Dermis microvascular lymphatic vessel endothelial cell (primary cell): ENCODE measurements at regions not wholly inside any gene's neighbourhood (a gene's known extent, or its start where the extent isn't known, plus 50 kb on each side); places are given as distances from the start of the nearest gene placed in this dataset.

Experiments
- DNase-seq, 2 donors: peaks; one replicate each; pipeline versions ENCODE4 v3.0.0 to v3.0.0-alpha.2; 2010; ENCODE audit warnings: low read depth in 2 of 2

GRCh38 chr1:47574451-47575165 lies 136.8 kb downstream of the FOXD2 start:
- no peak for DNase-seq

- no peak for DNase-seq
Measured at GRCh38 chr1:47575855-47576757, 138.3 kb downstream of the FOXD2 start.

GRCh38 chr1:47576758-47577115 lies 138.9 kb downstream of the FOXD2 start:
- no peak for DNase-seq

- no peak for DNase-seq
Measured at GRCh38 chr1:47577303-47578025, 139.6 kb downstream of the FOXD2 start.

- DNase-seq = no peak
Measured at GRCh38 chr1:47578026-47578720, 140.3 kb downstream of the FOXD2 start.

- no peak for DNase-seq
Measured at GRCh38 chr1:47578721-47579419, 141.0 kb downstream of the FOXD2 start.

GRCh38 chr1:47579809-47580208 lies 142.0 kb downstream of the FOXD2 start:
- DNase-seq = no peak

- DNase-seq = no peak
Measured at GRCh38 chr1:47580451-47580995, 142.7 kb downstream of the FOXD2 start.

- DNase-seq = no peak
Measured at GRCh38 chr1:47582891-47583608, 145.2 kb downstream of the FOXD2 start.

GRCh38 chr1:47584249-47584648 lies 146.4 kb downstream of the FOXD2 start:
- no peak for DNase-seq

GRCh38 chr1:47585141-47585902 lies 147.5 kb downstream of the FOXD2 start:
- DNase-seq = no peak

- DNase-seq = no peak
Measured at GRCh38 chr1:47587891-47588582, 150.2 kb downstream of the FOXD2 start.

GRCh38 chr1:47590523-47591225 lies 152.8 kb downstream of the FOXD2 start:
- no peak for DNase-seq

- no peak for DNase-seq
Measured at GRCh38 chr1:47591801-47592200, 154.0 kb downstream of the FOXD2 start.

- no peak for DNase-seq
Measured at GRCh38 chr1:47592296-47593012, 154.6 kb downstream of the FOXD2 start.

- no peak for DNase-seq
Measured at GRCh38 chr1:47593013-47593568, 155.2 kb downstream of the FOXD2 start.
